ENCODE measurements at regions not wholly inside any gene's neighbourhood (a gene's known extent, or its start where the extent isn't known, plus 50 kb on each side); places are given as distances from the start of the nearest gene placed in this dataset.

GRCh38 chr1:172973424-172973823 is 77.3 kb downstream of the TNFSF18 start:
- Mint-ChIP-seq H3K9me3 (no peaks in the 10 kb centered on the region), H3K4me1 (ENCODE audit: low read depth) (peaks cover 6% of the 10 kb centered on the region), H3K4me3 (no peak overlapping the region), H3K27ac (no peak overlapping the region), H3K36me3 (ENCODE audit: low read depth) (no peaks in the 10 kb centered on the region), H3K27me3 (peaks cover 1% of the 10 kb centered on the region)
- ATAC-seq, result no peak
- TF ChIP-seq CTCF (IDR thresholded peaks at IDR 0.05), result no peak
- no peak for DNase-seq
- ChIA-PET CTCF (interaction anchor here (1.4 kb wide), 1 partner anchor 18 kb away, joined by 3 read pairs; no protein-coding TSS in a partner anchor), POLR2A (no interaction called here)
- intact Hi-C loops (cut with micrococcal nuclease), result no loop called here

- no peaks in the 10 kb centered on the region for H3K4me1 Mint-ChIP-seq (ENCODE audit: low read depth)
- no peaks in the 10 kb centered on the region for H3K9me3 Mint-ChIP-seq
- DNase-seq (no peak), ATAC-seq (no peak)
- H3K36me3 Mint-ChIP-seq (ENCODE audit: low read depth), result no peaks in the 10 kb centered on the region
- no peak overlapping the region for H3K27ac Mint-ChIP-seq
- ChIA-PET CTCF (interaction anchor here (0.8 kb wide), 1 partner anchor 198 kb away, joined by 4 read pairs; no protein-coding TSS in a partner anchor), POLR2A (interaction anchor here (0.6 kb wide), 1 partner anchor 86 kb away, joined by 3 read pairs; no protein-coding TSS in a partner anchor)
- H3K27me3 Mint-ChIP-seq, result no peaks in the 10 kb centered on the region
- intact Hi-C loops (cut with micrococcal nuclease), result no loop called here
- no peak overlapping the region for H3K4me3 Mint-ChIP-seq
- TF ChIP-seq CTCF (IDR thresholded peaks at IDR 0.05), result no peak
These were observed 74.3 kb downstream of the TNFSF18 start for GRCh38 chr1:172976222-172977041.

DNA sequence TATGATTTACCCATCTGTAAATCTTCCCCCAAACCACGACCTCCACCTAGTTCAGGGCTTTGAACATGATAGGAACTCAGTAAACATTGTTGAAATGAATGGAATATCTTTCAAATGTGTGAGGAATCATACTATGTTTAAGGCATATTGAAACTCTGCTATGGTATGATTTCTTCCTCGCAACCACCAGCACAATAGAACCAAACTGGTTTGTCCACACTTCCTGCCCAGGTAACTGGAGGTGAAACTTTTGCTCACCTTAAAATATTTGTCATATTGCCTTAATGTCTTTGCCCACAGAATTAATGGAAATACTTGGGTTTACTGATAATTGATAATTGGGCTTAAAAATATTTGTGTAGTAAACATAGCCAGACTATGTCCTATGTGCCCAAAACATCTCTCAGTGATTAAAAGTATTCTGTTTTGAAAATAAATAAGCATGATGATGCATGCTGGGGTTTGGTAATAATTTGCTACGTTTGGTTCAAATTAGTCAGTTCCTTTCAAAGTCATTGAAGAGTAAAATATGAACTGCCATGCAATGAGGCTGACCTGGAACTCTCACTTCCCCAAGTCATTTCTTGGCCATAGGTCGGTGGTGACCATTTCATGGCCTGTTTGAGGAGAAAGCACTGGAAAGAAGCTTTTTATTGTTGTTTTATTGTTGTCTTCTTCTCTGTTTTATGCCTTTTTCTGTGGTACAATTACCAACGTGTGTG is 73.3 kb downstream of the TNFSF18 start:
- no peak overlapping the region for H3K4me3 Mint-ChIP-seq
- H3K4me1 Mint-ChIP-seq (ENCODE audit: low read depth), result no peaks in the 10 kb centered on the region
- no peaks in the 10 kb centered on the region for H3K27me3 Mint-ChIP-seq
- intact Hi-C loops (cut with micrococcal nuclease), result no loop called here
- POLR2A ChIA-PET, result interaction anchor here (0.8 kb wide), 1 partner anchor 30 kb away, joined by 3 read pairs; no protein-coding TSS in a partner anchor
- CTCF ChIA-PET, result no interaction called here
- ATAC-seq (no peak), DNase-seq (no peak)
- no peaks in the 10 kb centered on the region for H3K9me3 Mint-ChIP-seq
- TF ChIP-seq CTCF (IDR thresholded peaks at IDR 0.05), result no peak
- H3K27ac Mint-ChIP-seq, result no peak overlapping the region
- no peaks in the 10 kb centered on the region for H3K36me3 Mint-ChIP-seq (ENCODE audit: low read depth)

DNA sequence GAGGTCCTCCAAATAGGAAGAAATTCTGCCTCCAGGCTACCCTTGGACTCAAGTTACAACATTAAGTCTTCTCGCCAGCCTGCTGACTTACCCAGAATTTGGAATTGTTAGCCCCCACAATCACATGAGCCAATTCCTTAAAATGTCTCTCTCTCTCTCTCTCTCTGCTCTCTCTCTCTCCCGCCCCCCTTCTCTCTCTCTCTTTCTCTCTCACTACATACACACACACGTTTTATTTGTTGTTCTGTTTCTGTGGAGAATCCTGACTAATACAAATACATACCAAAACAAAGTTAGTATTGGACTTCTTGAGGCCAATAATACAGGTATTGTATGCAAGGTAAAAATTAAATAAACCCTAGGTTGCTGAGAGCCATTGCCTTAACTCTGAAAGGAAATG is 72.1 kb downstream of the TNFSF18 start:
- H3K27me3 Mint-ChIP-seq, result no peaks in the 10 kb centered on the region
- H3K4me1 Mint-ChIP-seq (ENCODE audit: low read depth), result no peaks in the 10 kb centered on the region
- H3K36me3 Mint-ChIP-seq (ENCODE audit: low read depth), result no peaks in the 10 kb centered on the region
- H3K27ac Mint-ChIP-seq, result no peak overlapping the region
- intact Hi-C loops (cut with micrococcal nuclease), result no loop called here
- ChIA-PET CTCF (no interaction called here), POLR2A (no interaction called here)
- no peaks in the 10 kb centered on the region for H3K9me3 Mint-ChIP-seq
- DNase-seq, result no peak
- H3K4me3 Mint-ChIP-seq, result no peak overlapping the region
- ATAC-seq, result no peak
- TF ChIP-seq CTCF (IDR thresholded peaks at IDR 0.05), result no peak

- Mint-ChIP-seq H3K9me3 (no peaks in the 10 kb centered on the region), H3K36me3 (ENCODE audit: low read depth) (no peaks in the 10 kb centered on the region), H3K4me3 (no peak overlapping the region), H3K4me1 (ENCODE audit: low read depth) (no peaks in the 10 kb centered on the region), H3K27me3 (no peaks in the 10 kb centered on the region), H3K27ac (no peak overlapping the region)
- POLR2A ChIA-PET, result no interaction called here
- CTCF ChIA-PET, result no interaction called here
- no peak for TF ChIP-seq CTCF (IDR thresholded peaks at IDR 0.05)
- no peak for ATAC-seq
- intact Hi-C loops (cut with micrococcal nuclease), result no loop called here
- no peak for DNase-seq
These were observed 70.9 kb downstream of the TNFSF18 start for GRCh38 chr1:172979828-172980227.
